Activated CD4-positive, alpha-beta T cell treated with anti-CD3 and anti-CD28 coated beads for 36 hours (primary cell): ENCODE measurements at regions not wholly inside any gene's neighbourhood (a gene's known extent, or its start where the extent isn't known, plus 50 kb on each side); places are given as distances from the start of the nearest gene placed in this dataset.
"Not testable (repeated sequence)": the region's sequence is repeated elsewhere in the genome, so short reads cannot be mapped to it uniquely, and the experiment has no call there.

Experiments used
- ATAC-seq: fragments of 200-7000 bp; cut with Tn5 transposase; one replicate; pipeline ENCODE4 v1.10.0; 2021; ENCODE audit warnings: mild to moderate bottlenecking, moderate library complexity
- CTCF ChIA-PET: fragments of 350-600 bp; sonication (Branson Sonifier 250); formaldehyde crosslinking; loops from one replicate; lab custom pipeline; 2021; ENCODE audit warnings: antibody characterized with exemption; lab: Charles Lee
- POLR2A ChIA-PET: fragments of 350-600 bp; sonication (Branson Sonifier 250); formaldehyde crosslinking; loops from one replicate; lab custom pipeline; 2021; ENCODE audit warnings: antibody characterized with exemption, inconsistent platforms; lab: Charles Lee
- DNase-seq: peaks from one replicate; pipeline ENCODE4 v3.0.0-alpha.2; 2020
- H3K27ac Mint-ChIP-seq: one replicate; pipeline ENCODE4 v1.8.0; 2021; ENCODE audit warnings: mixed read lengths
- H3K27me3 Mint-ChIP-seq: one replicate; pipeline ENCODE4 v1.8.0; 2021; ENCODE audit warnings: mixed read lengths
- H3K36me3 Mint-ChIP-seq: one replicate; pipeline ENCODE4 v1.8.0; 2021; ENCODE audit warnings: low read depth, mixed read lengths
- H3K4me1 Mint-ChIP-seq: one replicate; pipeline ENCODE4 v1.8.0; 2021; ENCODE audit warnings: mixed read lengths
- H3K4me3 Mint-ChIP-seq: one replicate; pipeline ENCODE4 v1.8.0; 2021; ENCODE audit warnings: mild to moderate bottlenecking, moderate library complexity, mixed read lengths
- H3K9me3 Mint-ChIP-seq: one replicate; pipeline ENCODE4 v1.8.0; 2021; ENCODE audit warnings: low read depth, mixed read lengths
- intact Hi-C, 2 experiments: fragments of 100-400 bp; cut with DNase I in 1 of 2; cut with micrococcal nuclease in 1 of 2; formaldehyde crosslinking; loops; one replicate each; pipeline versions ENCODE4 v1.14.2 to v1.15.1; 2022 to 2024; cut with DNase I, micrococcal nuclease

- intact Hi-C loops, result no loop called here
- ATAC-seq, result no peak
- ChIA-PET CTCF (no interaction called here), POLR2A (no interaction called here)
- no peaks in the 10 kb centered on the region for H3K9me3 Mint-ChIP-seq
- no peaks in the 10 kb centered on the region for H3K27me3 Mint-ChIP-seq
- no peaks in the 10 kb centered on the region for H3K4me1 Mint-ChIP-seq
- no peak overlapping the region for H3K27ac Mint-ChIP-seq
- no peaks in the 10 kb centered on the region for H3K36me3 Mint-ChIP-seq
- H3K4me3 Mint-ChIP-seq, result no peak overlapping the region
- no peak for DNase-seq
Measured at GRCh38 chr12:90585640-90586304, 369.2 kb downstream of the CCER1 start.

- CTCF ChIA-PET, result interaction anchor here (0.6 kb wide), 1 partner anchor 20 kb away, joined by 3 read pairs; no protein-coding TSS in a partner anchor
- H3K27ac Mint-ChIP-seq, result no peak overlapping the region
- DNase-seq (no peak), ATAC-seq (no peak)
- POLR2A ChIA-PET, result no interaction called here
- peaks cover 4% of the 10 kb centered on the region for H3K27me3 Mint-ChIP-seq
- H3K4me3 Mint-ChIP-seq, result no peak overlapping the region
- no peaks in the 10 kb centered on the region for H3K4me1 Mint-ChIP-seq
- H3K9me3 Mint-ChIP-seq, result no peaks in the 10 kb centered on the region
- no peaks in the 10 kb centered on the region for H3K36me3 Mint-ChIP-seq
- intact Hi-C loops, result no loop called here
Measured at GRCh38 chr12:90576707-90577106, 378.3 kb downstream of the CCER1 start.

DNA sequence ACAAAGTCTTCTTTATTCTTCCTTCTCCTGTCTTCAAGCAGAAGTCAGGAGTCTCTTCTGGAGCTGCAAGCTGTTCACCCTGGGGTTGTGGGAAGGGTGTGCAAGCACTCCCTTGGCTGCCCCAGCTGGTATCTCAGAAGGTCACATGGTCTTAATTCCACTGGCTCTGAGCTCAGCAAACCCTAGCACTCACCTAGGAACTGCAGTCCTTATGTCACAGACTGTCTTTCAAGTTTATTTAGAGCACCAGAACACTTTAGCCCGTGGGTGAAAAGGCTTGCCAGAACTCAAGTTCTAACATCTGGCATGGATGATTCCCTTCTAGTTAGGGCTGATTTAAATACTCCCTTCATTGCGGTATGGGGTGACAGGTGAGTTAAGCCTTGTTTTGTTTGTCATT lies 379.0 kb downstream of the CCER1 start:
- DNase-seq (no peak), ATAC-seq (no peak)
- peaks cover 4% of the 10 kb centered on the region for H3K27me3 Mint-ChIP-seq
- POLR2A ChIA-PET, result no interaction called here
- no peak overlapping the region for H3K27ac Mint-ChIP-seq
- CTCF ChIA-PET, result no interaction called here
- no peak overlapping the region for H3K4me3 Mint-ChIP-seq
- no peaks in the 10 kb centered on the region for H3K9me3 Mint-ChIP-seq
- intact Hi-C loops, result no loop called here
- H3K36me3 Mint-ChIP-seq, result no peaks in the 10 kb centered on the region
- H3K4me1 Mint-ChIP-seq, result no peaks in the 10 kb centered on the region

DNA sequence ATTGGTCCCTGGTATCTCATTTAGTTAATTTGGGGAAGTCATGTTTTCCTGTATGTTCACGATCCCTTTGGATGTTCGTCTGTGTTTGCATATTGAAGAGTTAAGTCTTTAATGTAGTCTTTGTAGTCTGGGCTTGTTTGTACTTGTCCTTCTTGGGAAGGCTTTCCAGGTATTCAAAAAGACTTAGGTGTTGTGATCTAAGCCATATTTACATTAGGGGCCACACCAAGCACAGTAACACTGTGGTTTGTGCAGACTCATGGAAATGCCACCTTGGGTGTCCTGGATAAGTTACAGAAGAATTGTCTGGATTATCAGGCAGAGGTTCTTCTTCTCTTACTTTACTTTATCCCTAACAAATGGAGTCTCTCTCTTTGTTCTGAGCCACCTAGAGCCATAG lies 380.3 kb downstream of the CCER1 start:
- DNase-seq (no peak), ATAC-seq (no peak)
- ChIA-PET POLR2A (no interaction called here), CTCF (no interaction called here)
- no peaks in the 10 kb centered on the region for H3K9me3 Mint-ChIP-seq
- intact Hi-C loops, result no loop called here
- no peak overlapping the region for H3K27ac Mint-ChIP-seq
- no peaks in the 10 kb centered on the region for H3K36me3 Mint-ChIP-seq
- no peak overlapping the region for H3K4me3 Mint-ChIP-seq
- H3K4me1 Mint-ChIP-seq, result no peaks in the 10 kb centered on the region
- H3K27me3 Mint-ChIP-seq, result peaks cover 4% of the 10 kb centered on the region

DNA sequence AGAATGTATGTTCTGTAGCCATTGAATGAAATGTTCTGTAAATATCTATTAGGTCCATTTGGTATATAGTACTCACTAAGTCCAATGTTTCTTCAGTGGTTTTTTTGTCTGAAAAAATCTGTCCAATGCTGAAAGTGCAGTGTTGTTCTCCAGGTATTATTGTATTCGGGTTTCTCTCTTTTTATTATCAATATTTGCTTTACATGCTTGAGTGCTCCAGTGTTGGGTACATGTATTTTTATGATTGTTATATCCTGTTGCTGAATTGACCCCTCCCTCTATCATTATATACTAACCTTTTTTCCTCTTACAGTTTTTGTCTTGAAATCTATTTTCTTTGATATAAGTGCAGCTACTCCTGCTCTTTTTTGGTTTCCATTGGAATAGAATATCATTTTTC lies 382.2 kb downstream of the CCER1 start:
- Mint-ChIP-seq H3K27me3 (peaks cover 4% of the 10 kb centered on the region), H3K4me1 (no peaks in the 10 kb centered on the region), H3K9me3 (no peaks in the 10 kb centered on the region), H3K4me3 (no peak overlapping the region), H3K36me3 (no peaks in the 10 kb centered on the region), H3K27ac (no peak overlapping the region)
- intact Hi-C loops, result no loop called here
- ATAC-seq (no peak), DNase-seq (no peak)
- POLR2A ChIA-PET, result no interaction called here
- CTCF ChIA-PET, result no interaction called here

GRCh38 chr12:90569685-90570084 lies 385.3 kb downstream of the CCER1 start:
- no peak for ATAC-seq
- CTCF ChIA-PET, result interaction anchor here (1.0 kb wide), 1 partner anchor 42 kb away, joined by 3 read pairs; no protein-coding TSS in a partner anchor
- intact Hi-C loops, result no loop called here
- H3K27me3 Mint-ChIP-seq, result peaks cover 6% of the 10 kb centered on the region
- H3K27ac Mint-ChIP-seq, result no peak overlapping the region
- H3K36me3 Mint-ChIP-seq, result no peaks in the 10 kb centered on the region
- H3K4me3 Mint-ChIP-seq, result no peak overlapping the region
- POLR2A ChIA-PET, result no interaction called here
- H3K4me1 Mint-ChIP-seq, result no peaks in the 10 kb centered on the region
- H3K9me3 Mint-ChIP-seq, result peaks cover 19% of the 10 kb centered on the region
- no peak for DNase-seq

- Mint-ChIP-seq H3K9me3 (peaks cover 18% of the 10 kb centered on the region), H3K36me3 (no peaks in the 10 kb centered on the region), H3K27ac (no peak overlapping the region), H3K27me3 (peaks cover 7% of the 10 kb centered on the region), H3K4me3 (no peak overlapping the region), H3K4me1 (no peaks in the 10 kb centered on the region)
- ChIA-PET CTCF (no interaction called here), POLR2A (no interaction called here)
- ATAC-seq (no peak), DNase-seq (no peak)
- intact Hi-C loops, result no loop called here
Measured at GRCh38 chr12:90562671-90563070, 392.3 kb downstream of the CCER1 start.

GRCh38 chr12:90548595-90548994 lies 406.4 kb downstream of the CCER1 start:
- no peak for DNase-seq
- intact Hi-C loops, result no loop called here
- Mint-ChIP-seq H3K4me1 (no peaks in the 10 kb centered on the region), H3K36me3 (no peaks in the 10 kb centered on the region), H3K9me3 (no peaks in the 10 kb centered on the region), H3K4me3 (no peak overlapping the region), H3K27ac (no peak overlapping the region), H3K27me3 (no peaks in the 10 kb centered on the region)
- ChIA-PET POLR2A (no interaction called here), CTCF (no interaction called here)
- ATAC-seq, result no peak

- ChIA-PET CTCF (no interaction called here), POLR2A (no interaction called here)
- H3K9me3 Mint-ChIP-seq, result no peaks in the 10 kb centered on the region
- intact Hi-C loops, result no loop called here
- H3K27ac Mint-ChIP-seq, result no peak overlapping the region
- no peak for ATAC-seq
- no peaks in the 10 kb centered on the region for H3K36me3 Mint-ChIP-seq
- H3K27me3 Mint-ChIP-seq, result no peaks in the 10 kb centered on the region
- no peak overlapping the region for H3K4me3 Mint-ChIP-seq
- no peaks in the 10 kb centered on the region for H3K4me1 Mint-ChIP-seq
- no peak for DNase-seq
Measured at GRCh38 chr12:90546511-90546910, 408.5 kb downstream of the CCER1 start.

GRCh38 chr12:90543841-90544240 lies 411.1 kb downstream of the CCER1 start:
- intact Hi-C loops, result no loop called here
- Mint-ChIP-seq H3K4me1 (no peaks in the 10 kb centered on the region), H3K9me3 (no peaks in the 10 kb centered on the region), H3K27ac (no peak overlapping the region), H3K27me3 (no peaks in the 10 kb centered on the region), H3K4me3 (no peak overlapping the region), H3K36me3 (no peaks in the 10 kb centered on the region)
- DNase-seq (no peak), ATAC-seq (no peak)
- CTCF ChIA-PET, result no interaction called here
- POLR2A ChIA-PET, result no interaction called here

GRCh38 chr12:90543374-90543773 lies 411.6 kb downstream of the CCER1 start:
- Mint-ChIP-seq H3K27ac (no peak overlapping the region), H3K4me3 (no peak overlapping the region), H3K27me3 (no peaks in the 10 kb centered on the region), H3K9me3 (no peaks in the 10 kb centered on the region), H3K4me1 (no peaks in the 10 kb centered on the region), H3K36me3 (no peaks in the 10 kb centered on the region)
- ChIA-PET CTCF (no interaction called here), POLR2A (no interaction called here)
- DNase-seq, result no peak
- intact Hi-C loops, result no loop called here
- ATAC-seq, result no peak

- H3K4me3 Mint-ChIP-seq, CTCF ChIA-PET, H3K9me3 Mint-ChIP-seq, H3K27me3 Mint-ChIP-seq, H3K4me1 Mint-ChIP-seq, DNase-seq, H3K36me3 Mint-ChIP-seq, H3K27ac Mint-ChIP-seq, intact Hi-C loops, ATAC-seq, POLR2A ChIA-PET: not testable (repeated sequence)
Measured at GRCh38 chr12:90542852-90543251, 412.1 kb downstream of the CCER1 start.
